SU-DHL-6 (cell line): ENCODE measurements at regions not wholly inside any gene's neighbourhood (a gene's known extent, or its start where the extent isn't known, plus 50 kb on each side); places are given as distances from the start of the nearest gene placed in this dataset.

Source experiments
- H2AFZ ChIP-seq: fragments of 200-600 bp; sonication (generic); 2 replicates; pipeline ENCODE4 v1.6.1; 2014; ENCODE audit warnings: low read depth, mild to moderate bottlenecking, moderate library complexity, mixed read lengths, antibody characterized with exemption, low read length; ENCODE audit not compliant: severe bottlenecking
- H3F3A ChIP-seq: fragments of 200-600 bp; shearing (Covaris generic); 2 replicates; pipeline ENCODE4 v1.6.0; 2016; ENCODE audit warnings: antibody characterized with exemption, mild to moderate bottlenecking; ENCODE audit not compliant: insufficient read depth
- H3K27ac ChIP-seq: fragments of 200-600 bp; sonication (generic); 2 replicates; pipeline ENCODE4 v1.5.1; 2016; ENCODE audit warnings: low read depth, mild to moderate bottlenecking, low read length, moderate library complexity, mixed read lengths
- H3K27me3 ChIP-seq: fragments of 200-600 bp; sonication (generic), shearing (Covaris generic); 2 replicates; pipeline ENCODE4 v1.6.0; 2014; ENCODE audit warnings: mild to moderate bottlenecking, low read length
- H3K36me3 ChIP-seq: fragments of 200-600 bp; sonication (generic); 2 replicates; pipeline ENCODE4 v1.6.1; 2014; ENCODE audit warnings: mild to moderate bottlenecking, low read length, mixed read lengths
- H3K4me2 ChIP-seq: fragments of 300-600, 200-600 bp; shearing (Covaris generic), sonication (generic); 2 replicates; pipeline ENCODE4 v1.6.0; 2014; ENCODE audit warnings: low read length, low read depth, mild to moderate bottlenecking; ENCODE audit not compliant: poor library complexity, severe bottlenecking
- H3K4me3 ChIP-seq: fragments of 200-600 bp; sonication (generic); 2 replicates; pipeline ENCODE4 v1.5.1; 2014; ENCODE audit warnings: antibody characterized with exemption, low read length, mild to moderate bottlenecking, mixed read lengths; ENCODE audit not compliant: insufficient read depth, poor library complexity, severe bottlenecking
- H3K79me2 ChIP-seq: fragments of 200-600 bp; sonication (generic); 2 replicates; pipeline ENCODE4 v1.6.1; 2014; ENCODE audit warnings: mild to moderate bottlenecking, low read length, moderate library complexity; ENCODE audit not compliant: insufficient read depth
- H3K9ac ChIP-seq: fragments of 200-600 bp; sonication (generic); 2 replicates; pipeline ENCODE4 v1.7.0; 2014; ENCODE audit warnings: mild to moderate bottlenecking, low read length
- H3K9me2 ChIP-seq: fragments of 200-600 bp; sonication (generic); replicated peaks from 2 replicates; pipeline ENCODE4 v1.6.1; 2014; ENCODE audit warnings: low read length; ENCODE audit not compliant: insufficient read depth
- H3K9me3 ChIP-seq: fragments of 200-600 bp; sonication (generic); 2 replicates; pipeline ENCODE4 v1.6.1; 2014; ENCODE audit warnings: low read length, mixed read lengths; ENCODE audit not compliant: insufficient read depth
- H4K20me1 ChIP-seq: fragments of 200-600 bp; sonication (generic); 2 replicates; pipeline ENCODE4 v1.6.1; 2014; ENCODE audit warnings: low read depth, mild to moderate bottlenecking, antibody characterized with exemption, low read length, moderate library complexity, mixed read lengths
- EZH2phosphoT487 ChIP-seq: fragments of 200-600 bp; sonication (generic), shearing (Covaris generic); conservative IDR thresholded peaks from 2 replicates; pipeline ENCODE4 v1.6.1; 2018; ENCODE audit warnings: mild to moderate bottlenecking, antibody characterized with exemption, low read length, moderate library complexity, mixed read lengths
- TF ChIP-seq, protein P1 (sequence below): fragments of 200-600 bp; sonication (generic); IDR thresholded peaks from one replicate; pipeline ENCODE4 v1.5.1; 2017; ENCODE audit warnings: antibody characterized with exemption, mild to moderate bottlenecking, low read length, moderate library complexity; ENCODE audit not compliant: insufficient read depth, poor library complexity, severe bottlenecking

- no peaks in the 10 kb centered on the region for H3K27me3 ChIP-seq
- H2AFZ ChIP-seq: no peak overlapping the region
- H3K9ac ChIP-seq: no peak overlapping the region
- no peak overlapping the region for H3K4me3 ChIP-seq
- no peaks in the 10 kb centered on the region for H3K79me2 ChIP-seq
- no peak overlapping the region for H3K4me2 ChIP-seq
- no peaks in the 10 kb centered on the region for H3F3A ChIP-seq
- no peaks in the 10 kb centered on the region for H4K20me1 ChIP-seq
- H3K27ac ChIP-seq: no peak overlapping the region
- H3K9me2 ChIP-seq: no peaks in the 10 kb centered on the region
- TF ChIP-seq, protein P1, sequence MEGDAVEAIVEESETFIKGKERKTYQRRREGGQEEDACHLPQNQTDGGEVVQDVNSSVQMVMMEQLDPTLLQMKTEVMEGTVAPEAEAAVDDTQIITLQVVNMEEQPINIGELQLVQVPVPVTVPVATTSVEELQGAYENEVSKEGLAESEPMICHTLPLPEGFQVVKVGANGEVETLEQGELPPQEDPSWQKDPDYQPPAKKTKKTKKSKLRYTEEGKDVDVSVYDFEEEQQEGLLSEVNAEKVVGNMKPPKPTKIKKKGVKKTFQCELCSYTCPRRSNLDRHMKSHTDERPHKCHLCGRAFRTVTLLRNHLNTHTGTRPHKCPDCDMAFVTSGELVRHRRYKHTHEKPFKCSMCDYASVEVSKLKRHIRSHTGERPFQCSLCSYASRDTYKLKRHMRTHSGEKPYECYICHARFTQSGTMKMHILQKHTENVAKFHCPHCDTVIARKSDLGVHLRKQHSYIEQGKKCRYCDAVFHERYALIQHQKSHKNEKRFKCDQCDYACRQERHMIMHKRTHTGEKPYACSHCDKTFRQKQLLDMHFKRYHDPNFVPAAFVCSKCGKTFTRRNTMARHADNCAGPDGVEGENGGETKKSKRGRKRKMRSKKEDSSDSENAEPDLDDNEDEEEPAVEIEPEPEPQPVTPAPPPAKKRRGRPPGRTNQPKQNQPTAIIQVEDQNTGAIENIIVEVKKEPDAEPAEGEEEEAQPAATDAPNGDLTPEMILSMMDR: no peak
- TF ChIP-seq EZH2phosphoT487: no peak
- no peaks in the 10 kb centered on the region for H3K36me3 ChIP-seq
- H3K9me3 ChIP-seq: no peaks in the 10 kb centered on the region
These were observed 380.0 kb downstream of the METTL4 start for GRCh38 chr18:2191180-2191790.

DNA sequence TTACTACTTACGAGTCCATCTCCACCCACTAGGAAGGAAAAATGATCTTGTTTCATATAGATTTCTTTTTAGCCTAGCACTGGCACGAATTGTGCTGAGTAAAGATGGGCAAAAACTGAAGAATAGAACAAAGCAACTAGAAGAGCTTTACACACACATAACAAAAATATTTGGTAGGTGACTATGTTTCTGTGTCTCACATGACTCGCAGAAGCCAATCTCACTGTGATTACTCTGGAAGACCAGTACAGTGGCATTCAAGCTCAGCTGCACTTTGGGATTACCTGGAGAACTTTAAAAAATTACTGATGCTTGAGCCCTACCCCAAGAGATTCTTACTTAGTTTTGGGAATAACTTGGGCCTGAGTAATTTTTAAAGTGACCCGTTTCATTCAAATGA, 378.7 kb downstream of the METTL4 start:
- H3K36me3 ChIP-seq: no peaks in the 10 kb centered on the region
- no peak overlapping the region for H3K9ac ChIP-seq
- H3K27ac ChIP-seq: no peak overlapping the region
- no peak overlapping the region for H3K4me3 ChIP-seq
- no peaks in the 10 kb centered on the region for H3K9me2 ChIP-seq
- no peaks in the 10 kb centered on the region for H3K9me3 ChIP-seq
- no peaks in the 10 kb centered on the region for H3K27me3 ChIP-seq
- H2AFZ ChIP-seq: no peak overlapping the region
- no peaks in the 10 kb centered on the region for H4K20me1 ChIP-seq
- TF ChIP-seq, protein P1: no peak
- no peak for TF ChIP-seq EZH2phosphoT487
- H3K4me2 ChIP-seq: no peak overlapping the region
- no peaks in the 10 kb centered on the region for H3K79me2 ChIP-seq
- H3F3A ChIP-seq: no peaks in the 10 kb centered on the region

- Histone ChIP-seq H4K20me1 (no peaks in the 10 kb centered on the region), H3K4me3 (no peak overlapping the region), H3K9me2 (no peaks in the 10 kb centered on the region), H3K27me3 (no peaks in the 10 kb centered on the region), H3K36me3 (no peaks in the 10 kb centered on the region), H3K27ac (no peak overlapping the region), H2AFZ (no peak overlapping the region), H3K9me3 (no peaks in the 10 kb centered on the region), H3K4me2 (no peak overlapping the region), H3F3A (no peaks in the 10 kb centered on the region), H3K9ac (no peak overlapping the region), H3K79me2 (no peaks in the 10 kb centered on the region)
- no peak for TF ChIP-seq EZH2phosphoT487
- TF ChIP-seq, protein P1: no peak
These were observed 373.4 kb downstream of the METTL4 start for GRCh38 chr18:2197946-2198345.
